GM21423 (cell line): ENCODE measurements at regions not wholly inside any gene's neighbourhood (a gene's known extent, or its start where the extent isn't known, plus 50 kb on each side); places are given as distances from the start of the nearest gene placed in this dataset.
"Not testable (repeated sequence)": the region's sequence is repeated elsewhere in the genome, so short reads cannot be mapped to it uniquely, and the experiment has no call there.

Source experiments
- ATAC-seq: cut with Tn5 transposase; IDR thresholded peaks from one replicate; pipeline ENCODE4 v1.9.1; 2021; ENCODE audit warnings: mild to moderate bottlenecking, moderate library complexity; ENCODE audit not compliant: unreplicated experiment

- no peak for ATAC-seq
These were observed 1250.7 kb downstream of the UQCRFS1 start for GRCh38 chr19:27962264-27962663.

- no peak for ATAC-seq
These were observed 1257.2 kb downstream of the UQCRFS1 start for GRCh38 chr19:27955485-27956480.

GRCh38 chr19:27942607-27943006, 1270.3 kb downstream of the UQCRFS1 start:
- ATAC-seq, result not testable (repeated sequence)

- no peak for ATAC-seq
These were observed 1276.8 kb downstream of the UQCRFS1 start for GRCh38 chr19:27936139-27936538.

GRCh38 chr19:27935669-27936068, 1277.3 kb downstream of the UQCRFS1 start:
- ATAC-seq, result no peak

GRCh38 chr19:27929399-27929798, 1283.6 kb downstream of the UQCRFS1 start:
- no peak for ATAC-seq

- no peak for ATAC-seq
These were observed 1287.7 kb downstream of the UQCRFS1 start for GRCh38 chr19:27925202-27925601.

- no peak for ATAC-seq
These were observed 1290.0 kb downstream of the UQCRFS1 start for GRCh38 chr19:27922970-27923369.

- no peak for ATAC-seq
These were observed 1292.2 kb downstream of the UQCRFS1 start for GRCh38 chr19:27920774-27921173.

GRCh38 chr19:27918818-27919217, 1294.1 kb downstream of the UQCRFS1 start:
- no peak for ATAC-seq

- no peak for ATAC-seq
These were observed 1301.6 kb downstream of the UQCRFS1 start for GRCh38 chr19:27911122-27911898.

GRCh38 chr19:27909861-27910260, 1303.1 kb downstream of the UQCRFS1 start:
- ATAC-seq, result no peak

- no peak for ATAC-seq
These were observed 1303.6 kb downstream of the UQCRFS1 start for GRCh38 chr19:27909185-27909840.

GRCh38 chr19:27906081-27906480, 1306.9 kb downstream of the UQCRFS1 start:
- ATAC-seq, result no peak

- no peak for ATAC-seq
These were observed 1307.9 kb downstream of the UQCRFS1 start for GRCh38 chr19:27905074-27905473.

- no peak for ATAC-seq
These were observed 1311.9 kb downstream of the UQCRFS1 start for GRCh38 chr19:27901078-27901477.

- no peak for ATAC-seq
These were observed 1316.9 kb downstream of the UQCRFS1 start for GRCh38 chr19:27896091-27896490.

GRCh38 chr19:27894906-27895754, 1317.8 kb downstream of the UQCRFS1 start:
- no peak for ATAC-seq

- no peak for ATAC-seq
These were observed 1320.5 kb downstream of the UQCRFS1 start for GRCh38 chr19:27892500-27892899.

- ATAC-seq, result no peak
These were observed 1321.5 kb downstream of the UQCRFS1 start for GRCh38 chr19:27891411-27891810.
